Fibroblast of lung (primary cell): ENCODE measurements at regions not wholly inside any gene's neighbourhood (a gene's known extent, or its start where the extent isn't known, plus 50 kb on each side); places are given as distances from the start of the nearest gene placed in this dataset.

Experiments
- EZH2 ChIP-seq: IDR thresholded peaks from 2 replicates; pipeline ENCODE4 v1.5.1; 2012; ENCODE audit warnings: low read length, control low read depth, mild to moderate bottlenecking; ENCODE audit errors: missing control alignments
- TF ChIP-seq, protein P1 (sequence below), 2 donors: IDR thresholded peaks in 1 of 2; conservative IDR thresholded peaks in 1 of 2; 1 replicate in 1 of 2; 2 replicates in 1 of 2; pipeline ENCODE4 v1.5.1; 2011 to 2012; ENCODE audit warnings: low read length in 2 of 2, control low read depth in 1 of 2, inconsistent platforms in 1 of 2, low read depth in 1 of 2, mild to moderate bottlenecking in 1 of 2

DNA sequence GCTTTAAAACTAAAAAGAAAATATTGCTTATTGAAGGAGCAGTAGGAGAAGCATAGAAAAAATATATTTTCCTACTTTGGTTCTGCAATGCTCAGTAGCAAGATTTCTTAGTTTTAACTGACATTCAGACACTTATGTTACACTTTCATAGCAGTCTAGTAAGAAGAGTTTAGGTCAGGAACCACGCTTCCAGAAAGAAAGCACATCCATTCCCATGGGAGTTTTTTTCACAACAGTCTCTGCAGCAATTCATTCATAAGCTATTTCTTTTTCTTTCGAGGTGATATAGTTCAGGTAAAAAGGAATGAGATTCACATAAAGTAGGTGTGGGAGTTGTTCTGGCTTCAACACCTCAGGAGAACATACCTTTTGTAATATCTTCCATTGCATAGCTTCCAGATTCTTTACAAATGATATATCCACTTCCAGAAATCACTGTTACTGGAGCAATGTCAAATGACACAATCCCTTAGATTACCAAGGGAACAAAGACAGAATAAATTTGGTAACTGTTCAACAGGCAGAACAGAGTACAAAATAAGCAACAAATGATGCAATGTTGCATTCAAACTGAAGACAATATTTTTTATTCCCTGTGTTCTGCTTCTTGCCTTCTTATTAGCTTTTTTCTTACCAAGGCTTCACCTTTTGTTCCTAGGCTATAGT, 95.2 kb upstream of the GULP1 start:
- TF ChIP-seq, protein P1, sequence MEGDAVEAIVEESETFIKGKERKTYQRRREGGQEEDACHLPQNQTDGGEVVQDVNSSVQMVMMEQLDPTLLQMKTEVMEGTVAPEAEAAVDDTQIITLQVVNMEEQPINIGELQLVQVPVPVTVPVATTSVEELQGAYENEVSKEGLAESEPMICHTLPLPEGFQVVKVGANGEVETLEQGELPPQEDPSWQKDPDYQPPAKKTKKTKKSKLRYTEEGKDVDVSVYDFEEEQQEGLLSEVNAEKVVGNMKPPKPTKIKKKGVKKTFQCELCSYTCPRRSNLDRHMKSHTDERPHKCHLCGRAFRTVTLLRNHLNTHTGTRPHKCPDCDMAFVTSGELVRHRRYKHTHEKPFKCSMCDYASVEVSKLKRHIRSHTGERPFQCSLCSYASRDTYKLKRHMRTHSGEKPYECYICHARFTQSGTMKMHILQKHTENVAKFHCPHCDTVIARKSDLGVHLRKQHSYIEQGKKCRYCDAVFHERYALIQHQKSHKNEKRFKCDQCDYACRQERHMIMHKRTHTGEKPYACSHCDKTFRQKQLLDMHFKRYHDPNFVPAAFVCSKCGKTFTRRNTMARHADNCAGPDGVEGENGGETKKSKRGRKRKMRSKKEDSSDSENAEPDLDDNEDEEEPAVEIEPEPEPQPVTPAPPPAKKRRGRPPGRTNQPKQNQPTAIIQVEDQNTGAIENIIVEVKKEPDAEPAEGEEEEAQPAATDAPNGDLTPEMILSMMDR (conservative IDR thresholded peaks at IDR 0.05 in 1 of 2, IDR thresholded peaks at IDR 0.05 in 1 of 2; ENCODE audit: low read depth in 1 of 2, low read length in 2 of 2) = no peak
- no peak for TF ChIP-seq EZH2
